Head of caudate nucleus (tissue), 42 donors: ENCODE measurements at regions not wholly inside any gene's neighbourhood (a gene's known extent, or its start where the extent isn't known, plus 50 kb on each side); places are given as distances from the start of the nearest gene placed in this dataset.
A peak's percentile ranks its signal among the peaks of the same experiment; 100 is the strongest.
"Not testable (repeated sequence)": the region's sequence is repeated elsewhere in the genome, so short reads cannot be mapped to it uniquely, and the experiment has no call there.

ENCODE experiments used
- DNase-seq, 42 donors: peaks; one replicate each; pipeline versions ENCODE4 v3.0.0 to v3.0.0-alpha.2; 2020 to 2021; ENCODE audit warnings: mixed read lengths in 7 of 42
- intact Hi-C: fragments of 100-400 bp; cut with DNase I; formaldehyde crosslinking; loops from one replicate; pipeline ENCODE4 v1.15.0; 2022

- intact Hi-C loops = no loop called here
- no peak for DNase-seq
Observed at GRCh38 chr6:25192590-25193459, 86.3 kb upstream of the CARMIL1 start.

GRCh38 chr6:25193460-25194171, 85.6 kb upstream of the CARMIL1 start:
- intact Hi-C loops = no loop called here
- DNase-seq = no peak

GRCh38 chr6:25194172-25194678, 84.9 kb upstream of the CARMIL1 start:
- intact Hi-C loops = no loop called here
- DNase-seq = no peak

- intact Hi-C loops = no loop called here
- DNase-seq = no peak
Observed at GRCh38 chr6:25196464-25196863, 82.7 kb upstream of the CARMIL1 start.

GRCh38 chr6:25197111-25197510, 82.1 kb upstream of the CARMIL1 start:
- intact Hi-C loops = no loop called here

GRCh38 chr6:25199544-25199943, 79.6 kb upstream of the CARMIL1 start:
- intact Hi-C loops = no loop called here
- DNase-seq = no peak

More at GRCh38 chr6:25197111-25197510, 82.1 kb upstream of the CARMIL1 start:
- no peak for DNase-seq

- DNase-seq = no peak
Observed at GRCh38 chr6:25202504-25202903, 76.7 kb upstream of the CARMIL1 start.

GRCh38 chr6:25205629-25206028, 73.5 kb upstream of the CARMIL1 start:
- intact Hi-C loops = no loop called here
- no peak for DNase-seq

More at GRCh38 chr6:25202504-25202903, 76.7 kb upstream of the CARMIL1 start:
- intact Hi-C loops = no loop called here

- DNase-seq, intact Hi-C loops: not testable (repeated sequence)
Observed at GRCh38 chr6:25207453-25208155, 71.6 kb upstream of the CARMIL1 start.

GRCh38 chr6:25215881-25216280, 63.3 kb upstream of the CARMIL1 start:
- intact Hi-C loops = no loop called here
- no peak for DNase-seq

GRCh38 chr6:25217302-25217701, 61.9 kb upstream of the CARMIL1 start:
- intact Hi-C loops = no loop called here
- no peak for DNase-seq

GRCh38 chr6:25217829-25218228, 61.3 kb upstream of the CARMIL1 start:
- intact Hi-C loops = no loop called here

GRCh38 chr6:25218346-25218745, 60.8 kb upstream of the CARMIL1 start:
- DNase-seq = no peak
- intact Hi-C loops = no loop called here

More at GRCh38 chr6:25217829-25218228, 61.3 kb upstream of the CARMIL1 start:
- DNase-seq = peak in 1 of 42 donors; percentile 6

GRCh38 chr6:25219216-25219916, 59.8 kb upstream of the CARMIL1 start:
- intact Hi-C loops = no loop called here

GRCh38 chr6:25219917-25220278, 59.3 kb upstream of the CARMIL1 start:
- no peak for DNase-seq
- intact Hi-C loops = no loop called here

More at GRCh38 chr6:25219216-25219916, 59.8 kb upstream of the CARMIL1 start:
- no peak for DNase-seq

- intact Hi-C loops = no loop called here
- DNase-seq = no peak
Observed at GRCh38 chr6:25220857-25221256, 58.3 kb upstream of the CARMIL1 start.

- DNase-seq = no peak
- intact Hi-C loops = no loop called here
Observed at GRCh38 chr6:25222006-25222678, 57.0 kb upstream of the CARMIL1 start.

GRCh38 chr6:25223490-25223991, 55.6 kb upstream of the CARMIL1 start:
- DNase-seq = peak; percentile 23 to 86 (median 72)
- intact Hi-C loops = no loop called here
